ENCODE measurements at regions not wholly inside any gene's neighbourhood (a gene's known extent, or its start where the extent isn't known, plus 50 kb on each side); places are given as distances from the start of the nearest gene placed in this dataset.

DNA sequence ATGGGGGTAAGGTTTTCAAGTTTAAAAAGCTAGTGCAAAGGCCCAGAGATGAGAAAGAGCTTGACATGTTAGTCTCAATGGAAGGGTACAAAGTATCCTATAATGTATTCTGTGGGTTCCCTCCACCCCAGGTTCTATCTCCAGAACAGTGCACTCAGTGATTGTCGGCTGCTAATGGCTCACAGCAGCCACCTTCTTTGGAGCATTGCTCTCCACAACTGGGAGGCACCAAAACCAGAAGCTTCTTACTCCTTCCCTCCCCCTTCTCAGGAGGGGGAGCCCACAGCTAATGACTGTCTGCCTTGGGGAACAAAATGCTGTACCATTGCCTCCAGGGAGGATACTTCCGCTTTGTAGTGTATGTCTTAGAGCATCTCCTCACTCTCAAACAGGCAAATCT, 439.4 kb upstream of the RBMS3 start:
- ChIA-PET RAD21 (ENCODE audit: low non-redundant PET in 1 of 2, low total read pairs in 2 of 2, uncharacterized antibody in 2 of 2, unreplicated experiment in 2 of 2) (no interaction called here), CTCF (no interaction called here), POLR2A (no interaction called here)
- Histone ChIP-seq H3K9ac (ENCODE audit: low read length) (no peak overlapping the region), H3K4me1 (ENCODE audit: control insufficient read depth in 1 of 2, insufficient read depth in 2 of 2, low read length in 2 of 2) (no peaks in the 10 kb centered on the region), H3K27ac (ENCODE audit: low read depth, low read length) (no peak overlapping the region), H3K9me3 (ENCODE audit: control insufficient read depth in 1 of 2, insufficient read depth in 1 of 2, low read depth in 1 of 2, low read length in 2 of 2) (no peaks in the 10 kb centered on the region), H3K36me3 (ENCODE audit: control insufficient read depth in 1 of 2, insufficient read depth in 2 of 2, low read length in 2 of 2) (no peaks in the 10 kb centered on the region), H3K9me2 (ENCODE audit: insufficient read depth) (no peaks in the 10 kb centered on the region), H3K4me3 (replicated peaks in 1 of 2; ENCODE audit: low read depth in 1 of 2, low read length in 2 of 2) (no peak overlapping the region), H4K20me1 (ENCODE audit: insufficient read depth) (no peaks in the 10 kb centered on the region), H3K79me2 (ENCODE audit: insufficient read depth, low read length) (no peaks in the 10 kb centered on the region), H3K4me2 (ENCODE audit: low read length) (no peak overlapping the region), H2AFZ (ENCODE audit: low read depth, low read length, poor library complexity, severe bottlenecking) (no peak overlapping the region), H3K27me3 (ENCODE audit: insufficient read depth, low read length) (no peaks in the 10 kb centered on the region)
- DNase-seq (ENCODE audit: low read depth, low spot score): no peak
- TF ChIP-seq ATF3 (IDR thresholded peaks at IDR 0.05): no peak
- TF ChIP-seq ELF1 (IDR thresholded peaks at IDR 0.05; ENCODE audit: borderline replicate concordance, low read depth): no peak
- TF ChIP-seq, protein P1, sequence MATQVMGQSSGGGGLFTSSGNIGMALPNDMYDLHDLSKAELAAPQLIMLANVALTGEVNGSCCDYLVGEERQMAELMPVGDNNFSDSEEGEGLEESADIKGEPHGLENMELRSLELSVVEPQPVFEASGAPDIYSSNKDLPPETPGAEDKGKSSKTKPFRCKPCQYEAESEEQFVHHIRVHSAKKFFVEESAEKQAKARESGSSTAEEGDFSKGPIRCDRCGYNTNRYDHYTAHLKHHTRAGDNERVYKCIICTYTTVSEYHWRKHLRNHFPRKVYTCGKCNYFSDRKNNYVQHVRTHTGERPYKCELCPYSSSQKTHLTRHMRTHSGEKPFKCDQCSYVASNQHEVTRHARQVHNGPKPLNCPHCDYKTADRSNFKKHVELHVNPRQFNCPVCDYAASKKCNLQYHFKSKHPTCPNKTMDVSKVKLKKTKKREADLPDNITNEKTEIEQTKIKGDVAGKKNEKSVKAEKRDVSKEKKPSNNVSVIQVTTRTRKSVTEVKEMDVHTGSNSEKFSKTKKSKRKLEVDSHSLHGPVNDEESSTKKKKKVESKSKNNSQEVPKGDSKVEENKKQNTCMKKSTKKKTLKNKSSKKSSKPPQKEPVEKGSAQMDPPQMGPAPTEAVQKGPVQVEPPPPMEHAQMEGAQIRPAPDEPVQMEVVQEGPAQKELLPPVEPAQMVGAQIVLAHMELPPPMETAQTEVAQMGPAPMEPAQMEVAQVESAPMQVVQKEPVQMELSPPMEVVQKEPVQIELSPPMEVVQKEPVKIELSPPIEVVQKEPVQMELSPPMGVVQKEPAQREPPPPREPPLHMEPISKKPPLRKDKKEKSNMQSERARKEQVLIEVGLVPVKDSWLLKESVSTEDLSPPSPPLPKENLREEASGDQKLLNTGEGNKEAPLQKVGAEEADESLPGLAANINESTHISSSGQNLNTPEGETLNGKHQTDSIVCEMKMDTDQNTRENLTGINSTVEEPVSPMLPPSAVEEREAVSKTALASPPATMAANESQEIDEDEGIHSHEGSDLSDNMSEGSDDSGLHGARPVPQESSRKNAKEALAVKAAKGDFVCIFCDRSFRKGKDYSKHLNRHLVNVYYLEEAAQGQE (IDR thresholded peaks at IDR 0.05; ENCODE audit: low read depth): no peak
- TF ChIP-seq POLR2A (IDR thresholded peaks at IDR 0.05; ENCODE audit: borderline replicate concordance, extremely low read depth, insufficient read depth, insufficient read length): no peak
- TF ChIP-seq ZFX (IDR thresholded peaks at IDR 0.05): no peak
- TF ChIP-seq YY1 (IDR thresholded peaks at IDR 0.05; ENCODE audit: extremely low read depth, insufficient replicate concordance, low read depth, low read length): no peak
- no peak for TF ChIP-seq EZH2 (IDR thresholded peaks at IDR 0.05)
- TF ChIP-seq SIN3A (IDR thresholded peaks at IDR 0.05; ENCODE audit: low read depth): no peak
- TF ChIP-seq EGR1 (IDR thresholded peaks at IDR 0.05; ENCODE audit: low read depth): no peak
- no peak for TF ChIP-seq POLR2AphosphoS5 (IDR thresholded peaks at IDR 0.05; ENCODE audit: low read depth, low read length)
- no peak for TF ChIP-seq JUND (IDR thresholded peaks at IDR 0.05)
- no peak for TF ChIP-seq SRF (IDR thresholded peaks at IDR 0.05; ENCODE audit: low read depth)
- TF ChIP-seq, protein P2, sequence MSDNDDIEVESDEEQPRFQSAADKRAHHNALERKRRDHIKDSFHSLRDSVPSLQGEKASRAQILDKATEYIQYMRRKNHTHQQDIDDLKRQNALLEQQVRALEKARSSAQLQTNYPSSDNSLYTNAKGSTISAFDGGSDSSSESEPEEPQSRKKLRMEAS (IDR thresholded peaks at IDR 0.05): no peak
- no TSS peak for BruUV-seq (replicated peaks)
- intact Hi-C loops (cut with micrococcal nuclease): no loop called here
- ATAC-seq: no peak

Data from HCT116 (cell line).